Lower leg skin (tissue), 3 donors: ENCODE measurements at regions not wholly inside any gene's neighbourhood (a gene's known extent, or its start where the extent isn't known, plus 50 kb on each side); places are given as distances from the start of the nearest gene placed in this dataset.

Experiments used
- POLR2A ChIP-seq, 2 donors: fragments of 450-650 bp; IDR thresholded peaks; one replicate each; pipeline ENCODE4 v1.6.1; 2016 to 2017; ENCODE audit warnings: antibody characterized with exemption in 2 of 2, mild to moderate bottlenecking in 1 of 2, moderate library complexity in 1 of 2
- TF ChIP-seq, protein P1 (sequence below), 3 donors: fragments of 450-650 bp; IDR thresholded peaks; one replicate each; pipeline ENCODE4 v1.5.1; 2016; ENCODE audit warnings: antibody characterized with exemption in 3 of 3, mild to moderate bottlenecking in 3 of 3, moderate library complexity in 2 of 3

DNA sequence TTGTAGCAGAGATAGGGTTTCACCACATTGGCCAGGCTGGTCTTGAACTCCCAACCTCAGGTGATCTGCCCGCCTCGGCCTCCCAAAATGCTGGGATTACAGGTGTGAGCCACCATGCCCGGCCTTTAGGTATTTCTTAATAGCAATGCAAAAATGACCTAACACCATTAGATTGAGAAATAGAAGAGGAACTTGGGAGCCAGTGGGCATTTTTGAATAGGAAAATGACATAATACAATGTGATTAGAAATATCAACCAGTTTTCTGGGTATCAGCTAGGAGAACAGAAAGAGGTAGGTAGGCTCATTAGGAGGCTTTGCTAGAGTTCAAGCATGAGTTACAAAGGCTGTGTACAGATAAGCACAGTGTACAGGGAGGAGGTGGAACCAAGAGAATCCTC lies 101.8 kb upstream of the TBC1D5 start:
- TF ChIP-seq, protein P1, sequence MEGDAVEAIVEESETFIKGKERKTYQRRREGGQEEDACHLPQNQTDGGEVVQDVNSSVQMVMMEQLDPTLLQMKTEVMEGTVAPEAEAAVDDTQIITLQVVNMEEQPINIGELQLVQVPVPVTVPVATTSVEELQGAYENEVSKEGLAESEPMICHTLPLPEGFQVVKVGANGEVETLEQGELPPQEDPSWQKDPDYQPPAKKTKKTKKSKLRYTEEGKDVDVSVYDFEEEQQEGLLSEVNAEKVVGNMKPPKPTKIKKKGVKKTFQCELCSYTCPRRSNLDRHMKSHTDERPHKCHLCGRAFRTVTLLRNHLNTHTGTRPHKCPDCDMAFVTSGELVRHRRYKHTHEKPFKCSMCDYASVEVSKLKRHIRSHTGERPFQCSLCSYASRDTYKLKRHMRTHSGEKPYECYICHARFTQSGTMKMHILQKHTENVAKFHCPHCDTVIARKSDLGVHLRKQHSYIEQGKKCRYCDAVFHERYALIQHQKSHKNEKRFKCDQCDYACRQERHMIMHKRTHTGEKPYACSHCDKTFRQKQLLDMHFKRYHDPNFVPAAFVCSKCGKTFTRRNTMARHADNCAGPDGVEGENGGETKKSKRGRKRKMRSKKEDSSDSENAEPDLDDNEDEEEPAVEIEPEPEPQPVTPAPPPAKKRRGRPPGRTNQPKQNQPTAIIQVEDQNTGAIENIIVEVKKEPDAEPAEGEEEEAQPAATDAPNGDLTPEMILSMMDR (IDR thresholded peaks at IDR 0.05) = no peak
- no peak for TF ChIP-seq POLR2A (IDR thresholded peaks at IDR 0.05)
